Fibroblast of pulmonary artery (primary cell): ENCODE measurements at regions not wholly inside any gene's neighbourhood (a gene's known extent, or its start where the extent isn't known, plus 50 kb on each side); places are given as distances from the start of the nearest gene placed in this dataset.

Experiments
- DNase-seq: peaks from one replicate; pipeline ENCODE4 v3.0.0-alpha.2; 2010; ENCODE audit warnings: low read depth
- H3K4me3 ChIP-seq: replicated peaks from 2 replicates; pipeline ENCODE4 v1.5.1; 2011; ENCODE audit warnings: low read depth, mild to moderate bottlenecking, control low read depth, low read length, moderate library complexity
- CTCF ChIP-seq: IDR thresholded peaks from 2 replicates; pipeline ENCODE4 v1.5.1; 2011; ENCODE audit warnings: mild to moderate bottlenecking, control low read depth, low read length, inconsistent platforms; ENCODE audit errors: missing control alignments

GRCh38 chr2:103808814-103809213 lies 1045.1 kb upstream of the POU3F3 start:
- no peak for DNase-seq
- TF ChIP-seq CTCF = no peak
- H3K4me3 ChIP-seq = no peak overlapping the region

- TF ChIP-seq CTCF = no peak
- no peak overlapping the region for H3K4me3 ChIP-seq
- DNase-seq = no peak
These were observed 1044.5 kb upstream of the POU3F3 start for GRCh38 chr2:103809415-103809814.

- no peak overlapping the region for H3K4me3 ChIP-seq
- no peak for DNase-seq
These were observed 1043.9 kb upstream of the POU3F3 start for GRCh38 chr2:103809941-103810441.

GRCh38 chr2:103810875-103811274 lies 1043.0 kb upstream of the POU3F3 start:
- no peak for DNase-seq
- no peak for TF ChIP-seq CTCF
- H3K4me3 ChIP-seq = no peak overlapping the region

More at GRCh38 chr2:103809941-103810441, 1043.9 kb upstream of the POU3F3 start:
- TF ChIP-seq CTCF = no peak

GRCh38 chr2:103814016-103814415 lies 1039.9 kb upstream of the POU3F3 start:
- no peak for DNase-seq
- no peak for TF ChIP-seq CTCF

GRCh38 chr2:103815731-103816130 lies 1038.2 kb upstream of the POU3F3 start:
- TF ChIP-seq CTCF = no peak
- DNase-seq = no peak
- H3K4me3 ChIP-seq = no peak overlapping the region

More at GRCh38 chr2:103814016-103814415, 1039.9 kb upstream of the POU3F3 start:
- no peak overlapping the region for H3K4me3 ChIP-seq

- H3K4me3 ChIP-seq = no peak overlapping the region
- no peak for DNase-seq
- no peak for TF ChIP-seq CTCF
These were observed 1036.2 kb upstream of the POU3F3 start for GRCh38 chr2:103817746-103818145.
